ENCODE measurements at regions not wholly inside any gene's neighbourhood (a gene's known extent, or its start where the extent isn't known, plus 50 kb on each side); places are given as distances from the start of the nearest gene placed in this dataset.

GRCh38 chr7:68691261-68692216, 906.7 kb upstream of the AUTS2 start:
- H3K9ac ChIP-seq (ENCODE audit: insufficient read length) = no peak overlapping the region
- H3K9me3 ChIP-seq (ENCODE audit: low read depth, low read length) = no peaks in the 10 kb centered on the region
- H3K27ac ChIP-seq = no peak overlapping the region
- DNase-seq (ENCODE audit: low read depth, low spot score) = no peak
- TF ChIP-seq FOXP2 (optimal IDR thresholded peaks at IDR 0.05; ENCODE audit: control extremely low read depth, extremely low read length, insufficient read depth) = no peak
- no peak overlapping the region for H3K4me3 ChIP-seq
- no peaks in the 10 kb centered on the region for H3K36me3 ChIP-seq (ENCODE audit: insufficient read depth, low read length)

- Histone ChIP-seq H3K27ac (no peak overlapping the region), H3K9me3 (ENCODE audit: low read depth, low read length) (no peaks in the 10 kb centered on the region), H3K36me3 (ENCODE audit: insufficient read depth, low read length) (no peaks in the 10 kb centered on the region), H3K4me3 (no peak overlapping the region), H3K9ac (ENCODE audit: insufficient read length) (no peak overlapping the region)
- no peak for DNase-seq (ENCODE audit: low read depth, low spot score)
- TF ChIP-seq FOXP2 (optimal IDR thresholded peaks at IDR 0.05; ENCODE audit: control extremely low read depth, extremely low read length, insufficient read depth) = no peak
- TF ChIP-seq POLR2AphosphoS5 (IDR thresholded peaks at IDR 0.05; ENCODE audit: borderline replicate concordance, low read depth, low read length) = no peak
- no peak for TF ChIP-seq EZH2 (IDR thresholded peaks at IDR 0.05)
Measured at GRCh38 chr7:68692511-68692910, 905.8 kb upstream of the AUTS2 start.

DNA sequence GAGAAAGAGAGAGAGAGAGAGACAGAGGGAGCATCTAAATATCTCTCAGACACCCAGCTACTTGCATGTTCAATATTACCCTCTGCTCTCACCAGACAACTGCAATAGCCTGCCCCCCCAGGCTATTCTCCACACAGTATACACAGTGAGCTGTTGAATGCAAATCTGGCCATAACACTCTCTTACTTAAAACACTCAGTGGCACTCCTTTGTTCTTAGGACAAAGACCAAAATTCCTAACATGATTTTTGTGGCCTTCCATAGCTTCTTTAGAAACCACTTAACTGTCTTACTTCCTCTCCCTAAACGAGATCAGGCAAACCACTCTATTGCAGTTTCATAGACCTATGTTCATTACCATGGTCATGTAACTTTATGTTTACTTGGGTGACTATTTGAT, 903.6 kb upstream of the AUTS2 start:
- TF ChIP-seq POLR2AphosphoS5 (IDR thresholded peaks at IDR 0.05; ENCODE audit: borderline replicate concordance, low read depth, low read length) = no peak
- TF ChIP-seq EZH2 (IDR thresholded peaks at IDR 0.05) = no peak
- TF ChIP-seq FOXP2 (optimal IDR thresholded peaks at IDR 0.05; ENCODE audit: control extremely low read depth, extremely low read length, insufficient read depth) = no peak
- Histone ChIP-seq H3K27ac (no peak overlapping the region), H3K4me3 (no peak overlapping the region), H3K9me3 (ENCODE audit: low read depth, low read length) (no peaks in the 10 kb centered on the region), H3K9ac (ENCODE audit: insufficient read length) (no peak overlapping the region), H3K36me3 (ENCODE audit: insufficient read depth, low read length) (no peaks in the 10 kb centered on the region)
- DNase-seq (ENCODE audit: low read depth, low spot score) = no peak

GRCh38 chr7:68697796-68698280, 900.4 kb upstream of the AUTS2 start:
- TF ChIP-seq POLR2AphosphoS5 (IDR thresholded peaks at IDR 0.05; ENCODE audit: borderline replicate concordance, low read depth, low read length) (no peak), EZH2 (IDR thresholded peaks at IDR 0.05) (no peak), FOXP2 (optimal IDR thresholded peaks at IDR 0.05; ENCODE audit: control extremely low read depth, extremely low read length, insufficient read depth) (no peak)
- DNase-seq (ENCODE audit: low read depth, low spot score) = no peak
- Histone ChIP-seq H3K9me3 (ENCODE audit: low read depth, low read length) (no peaks in the 10 kb centered on the region), H3K9ac (ENCODE audit: insufficient read length) (no peak overlapping the region), H3K4me3 (no peak overlapping the region), H3K27ac (no peak overlapping the region), H3K36me3 (ENCODE audit: insufficient read depth, low read length) (no peaks in the 10 kb centered on the region)

- Histone ChIP-seq H3K9ac (ENCODE audit: insufficient read length) (no peak overlapping the region), H3K9me3 (ENCODE audit: low read depth, low read length) (no peaks in the 10 kb centered on the region), H3K36me3 (ENCODE audit: insufficient read depth, low read length) (no peaks in the 10 kb centered on the region), H3K4me3 (no peak overlapping the region), H3K27ac (no peak overlapping the region)
- no peak for DNase-seq (ENCODE audit: low read depth, low spot score)
- TF ChIP-seq POLR2AphosphoS5 (IDR thresholded peaks at IDR 0.05; ENCODE audit: borderline replicate concordance, low read depth, low read length) (no peak), EZH2 (IDR thresholded peaks at IDR 0.05) (no peak), FOXP2 (optimal IDR thresholded peaks at IDR 0.05; ENCODE audit: control extremely low read depth, extremely low read length, insufficient read depth) (no peak)
Measured at GRCh38 chr7:68699090-68699711, 899.1 kb upstream of the AUTS2 start.

DNA sequence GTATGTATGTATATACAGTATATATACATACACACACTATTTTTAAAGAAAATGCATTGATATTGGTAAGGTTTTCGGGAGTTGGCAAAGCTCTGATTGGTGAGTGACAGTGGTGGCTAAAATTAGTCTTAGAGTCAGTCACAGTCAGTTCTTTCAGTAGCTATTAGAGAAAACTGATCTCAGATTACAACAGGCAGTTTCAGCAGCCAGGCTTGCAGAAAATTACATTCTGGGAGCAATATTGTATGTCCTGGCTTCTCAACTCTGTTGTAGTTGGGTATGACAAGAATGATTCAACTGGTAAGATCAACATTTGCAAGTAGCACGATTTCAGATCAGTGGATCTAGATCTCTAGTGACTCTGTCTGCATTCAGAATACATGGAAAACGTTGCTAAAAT, 897.9 kb upstream of the AUTS2 start:
- no peak overlapping the region for H3K27ac ChIP-seq
- TF ChIP-seq EZH2 (IDR thresholded peaks at IDR 0.05) (no peak), POLR2AphosphoS5 (IDR thresholded peaks at IDR 0.05; ENCODE audit: borderline replicate concordance, low read depth, low read length) (no peak)
- no peak overlapping the region for H3K9ac ChIP-seq (ENCODE audit: insufficient read length)
- H3K36me3 ChIP-seq (ENCODE audit: insufficient read depth, low read length) = no peaks in the 10 kb centered on the region
- H3K4me3 ChIP-seq = no peak overlapping the region
- no peak for DNase-seq (ENCODE audit: low read depth, low spot score)
- no peaks in the 10 kb centered on the region for H3K9me3 ChIP-seq (ENCODE audit: low read depth, low read length)

GRCh38 chr7:68706291-68706690, 892.0 kb upstream of the AUTS2 start:
- H3K27ac ChIP-seq = no peak overlapping the region
- H3K9ac ChIP-seq (ENCODE audit: insufficient read length) = no peak overlapping the region
- DNase-seq (ENCODE audit: low read depth, low spot score) = no peak
- no peaks in the 10 kb centered on the region for H3K9me3 ChIP-seq (ENCODE audit: low read depth, low read length)
- H3K4me3 ChIP-seq = no peak overlapping the region
- no peak for TF ChIP-seq FOXP2 (optimal IDR thresholded peaks at IDR 0.05; ENCODE audit: control extremely low read depth, extremely low read length, insufficient read depth)
- no peak for TF ChIP-seq EZH2 (IDR thresholded peaks at IDR 0.05)
- TF ChIP-seq POLR2AphosphoS5 (IDR thresholded peaks at IDR 0.05; ENCODE audit: borderline replicate concordance, low read depth, low read length) = no peak
- H3K36me3 ChIP-seq (ENCODE audit: insufficient read depth, low read length) = no peaks in the 10 kb centered on the region

DNA sequence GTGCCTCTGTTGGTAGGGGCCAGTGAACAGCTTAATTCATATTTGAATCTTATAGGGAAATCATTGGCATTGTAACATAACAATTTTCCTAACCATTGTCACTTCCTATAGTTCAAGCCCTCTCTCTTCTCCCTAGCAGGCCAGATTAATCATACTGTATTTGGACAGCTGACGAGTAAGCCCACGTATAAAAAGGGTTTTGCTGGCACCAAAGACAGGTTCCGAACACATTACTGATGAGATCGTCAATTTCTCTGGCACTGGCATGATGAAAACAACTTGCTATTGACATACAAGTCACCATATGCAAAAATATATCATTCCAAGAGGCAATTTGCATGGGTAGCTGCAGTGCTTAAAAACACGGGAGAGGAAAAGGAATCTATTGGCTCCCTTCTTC, 891.1 kb upstream of the AUTS2 start:
- Histone ChIP-seq H3K36me3 (ENCODE audit: insufficient read depth, low read length) (no peaks in the 10 kb centered on the region), H3K27ac (no peak overlapping the region), H3K9me3 (ENCODE audit: low read depth, low read length) (no peaks in the 10 kb centered on the region), H3K4me3 (no peak overlapping the region), H3K9ac (ENCODE audit: insufficient read length) (no peak overlapping the region)
- DNase-seq (ENCODE audit: low read depth, low spot score) = no peak
- TF ChIP-seq FOXP2 (optimal IDR thresholded peaks at IDR 0.05; ENCODE audit: control extremely low read depth, extremely low read length, insufficient read depth) = no peak
- TF ChIP-seq EZH2 (IDR thresholded peaks at IDR 0.05) = no peak
- TF ChIP-seq POLR2AphosphoS5 (IDR thresholded peaks at IDR 0.05; ENCODE audit: borderline replicate concordance, low read depth, low read length) = no peak
